GM12878 (cell line): ENCODE measurements at regions not wholly inside any gene's neighbourhood (a gene's known extent, or its start where the extent isn't known, plus 50 kb on each side); places are given as distances from the start of the nearest gene placed in this dataset.

Experiments used
- ATAC-seq: fragments of 200-7000 bp; cut with Tn5 transposase; 3 replicates; pipeline ENCODE4 v1.9.1; 2020; ENCODE audit warnings: mild to moderate bottlenecking, moderate library complexity
- BruUV-seq: library from RNA; stranded (reverse); fragments of 400-500 nt; replicated peaks from 2 replicates; lab custom pipeline; 2021; lab: Mats Ljungman, UMichigan
- CTCF ChIA-PET: fragments of 300-600 bp; sonication (Branson Sonifier 250); formaldehyde crosslinking; extraction: SDS; loops from one replicate; lab custom pipeline; 2021; ENCODE audit warnings: inconsistent platforms; lab: Yijun Ruan, JAX
- POLR2A ChIA-PET: fragments of 350-600 bp; formaldehyde crosslinking; extraction: SDS; loops from one replicate; lab custom pipeline; 2021; ENCODE audit warnings: inconsistent platforms; lab: Charles Lee
- RAD21 ChIA-PET: fragments of 300-600 bp; sonication (Branson Sonifier 250); formaldehyde crosslinking; loops from one replicate; lab custom pipeline; 2023; ENCODE audit warnings: antibody characterized with exemption; ENCODE audit not compliant: unreplicated experiment; lab: Charles Lee
- SMC1A ChIA-PET: fragments of 300-600 bp; sonication (Branson Sonifier 250); formaldehyde crosslinking; loops from one replicate; lab custom pipeline; 2023; ENCODE audit not compliant: unreplicated experiment, uncharacterized antibody; lab: Charles Lee
- DNase-seq: peaks from one replicate; pipeline ENCODE4 v3.0.0-alpha.2; 2011; ENCODE audit warnings: low read depth, low spot score
- FAIRE-seq: peaks from 3 replicates; lab custom pipeline; 2011; peaks lifted over from hg19 to GRCh38; lab: Jason Lieb, UNC
- H2AFZ ChIP-seq: 2 replicates; pipeline ENCODE4 v1.6.0; 2011; ENCODE audit warnings: low read depth, low read length, control low read depth; ENCODE audit not compliant: control insufficient read depth
- H3K27ac ChIP-seq: 2 replicates; pipeline ENCODE4 v1.5.1; 2011; ENCODE audit warnings: control low read depth; ENCODE audit not compliant: control insufficient read depth, insufficient read depth
- H3K27me3 ChIP-seq, 2 experiments: replicated peaks in 1 of 2; 2 replicates each; pipeline versions ENCODE4 v1.6.0 to v1.6.1; 2011; ENCODE audit warnings: low read length in 1 of 2; ENCODE audit not compliant: control insufficient read depth in 2 of 2, insufficient read depth in 2 of 2
- H3K36me3 ChIP-seq, 2 experiments: 2 replicates each; pipeline ENCODE4 v1.5.1; 2011; ENCODE audit warnings: low read length in 1 of 2; ENCODE audit not compliant: control insufficient read depth in 2 of 2, insufficient read depth in 2 of 2
- H3K4me1 ChIP-seq: 2 replicates; pipeline ENCODE4 v1.6.1; 2011; ENCODE audit warnings: mild to moderate bottlenecking, low read length, moderate library complexity, mixed read lengths; ENCODE audit not compliant: control insufficient read depth, insufficient read depth
- H3K4me2 ChIP-seq: 2 replicates; pipeline ENCODE4 v1.6.0; 2011; ENCODE audit warnings: control low read depth; ENCODE audit not compliant: control insufficient read depth, insufficient read depth
- H3K4me3 ChIP-seq: fragments of 200-600 bp; sonication (generic); 2 replicates; pipeline ENCODE4 v1.5.1; 2016
- H3K79me2 ChIP-seq: 2 replicates; pipeline ENCODE4 v1.6.0; 2011; ENCODE audit warnings: low read length; ENCODE audit not compliant: control insufficient read depth, insufficient read depth
- H3K9ac ChIP-seq: 2 replicates; pipeline ENCODE4 v1.8.0; 2011; ENCODE audit warnings: low read length, control low read depth, mixed read lengths; ENCODE audit not compliant: control insufficient read depth, insufficient read depth
- H3K9me3 ChIP-seq: replicated peaks from 3 replicates; pipeline ENCODE4 v1.5.1; 2011; ENCODE audit warnings: mild to moderate bottlenecking, low read length; ENCODE audit not compliant: control insufficient read depth, insufficient read depth
- H4K20me1 ChIP-seq: 2 replicates; pipeline ENCODE4 v1.6.0; 2011; ENCODE audit not compliant: control insufficient read depth, insufficient read depth
- ATF7 ChIP-seq: fragments of 450-650 bp; IDR thresholded peaks from 2 replicates; pipeline ENCODE4 v1.6.1; 2016; ENCODE audit warnings: low read depth, mild to moderate bottlenecking
- BACH1 ChIP-seq: fragments of 450-650 bp; IDR thresholded peaks from 2 replicates; pipeline ENCODE4 v1.6.1; 2017; ENCODE audit warnings: mild to moderate bottlenecking, borderline replicate concordance
- BCL11A ChIP-seq: IDR thresholded peaks from 2 replicates; pipeline ENCODE4 v1.6.1; 2011; ENCODE audit warnings: low read depth, low read length
- CEBPB ChIP-seq, 2 experiments: fragments of 150-350 bp in 1 of 2; IDR thresholded peaks; 2 replicates each; pipeline ENCODE4 v1.6.1; 2012 to 2014; ENCODE audit warnings: low read depth in 2 of 2, low read length in 2 of 2, borderline replicate concordance in 1 of 2, inconsistent platforms in 1 of 2
- EED ChIP-seq: sonication (generic); IDR thresholded peaks from 2 replicates; pipeline ENCODE4 v1.6.1; 2016; ENCODE audit warnings: antibody characterized with exemption, low read depth
- EZH2 ChIP-seq: IDR thresholded peaks from 2 replicates; pipeline ENCODE4 v1.6.1; 2012; ENCODE audit warnings: low read depth, mild to moderate bottlenecking, control low read depth, inconsistent platforms, low read length, borderline replicate concordance; ENCODE audit not compliant: control insufficient read depth
- FOXK2 ChIP-seq: fragments of 450-650 bp; IDR thresholded peaks from 2 replicates; pipeline ENCODE4 v1.6.1; 2017; ENCODE audit warnings: mild to moderate bottlenecking, moderate library complexity
- MEF2A ChIP-seq: IDR thresholded peaks from 2 replicates; pipeline ENCODE4 v1.6.1; 2011; ENCODE audit warnings: low read depth, mild to moderate bottlenecking, low read length, moderate library complexity; ENCODE audit not compliant: insufficient read depth
- STAT3 ChIP-seq: IDR thresholded peaks from 2 replicates; pipeline ENCODE4 v1.6.1; 2011; ENCODE audit warnings: low read depth, low read length, improper control_type of control experiment
- SUPT20H ChIP-seq: IDR thresholded peaks from 2 replicates; pipeline ENCODE4 v1.6.1; 2011; ENCODE audit warnings: low read depth, mild to moderate bottlenecking, low read length, moderate library complexity, borderline replicate concordance; ENCODE audit not compliant: control insufficient read depth
- TARDBP ChIP-seq: IDR thresholded peaks from 2 replicates; pipeline ENCODE4 v1.6.1; 2016; ENCODE audit warnings: borderline replicate concordance
- YBX1 ChIP-seq: fragments of 450-650 bp; IDR thresholded peaks from 2 replicates; pipeline ENCODE4 v1.6.1; 2016; ENCODE audit warnings: antibody characterized with exemption
- YY1 ChIP-seq: IDR thresholded peaks from 2 replicates; pipeline ENCODE4 v1.6.1; 2011; ENCODE audit warnings: low read depth, mild to moderate bottlenecking, low read length
- ZNF274 ChIP-seq: IDR thresholded peaks from one replicate; pipeline ENCODE4 v1.8.0; 2011; ENCODE audit not compliant: insufficient read length, insufficient read depth
- WGBS: methylation state at CpG from one replicate; pipeline ENCODE4 v1.1.6; 2016; ENCODE audit warnings: low lambda C conversion rate; ENCODE audit not compliant: insufficient replicate concordance, insufficient coverage; ENCODE audit errors: missing lambda C conversion rate; 5-methylcytosine and 5-hydroxymethylcytosine counted together
- in situ Hi-C: fragments of 300-500 bp; cut with MboI; formaldehyde crosslinking; loops from 9 replicates; pipeline ENCODE4 v1.14.3; 2018; ENCODE audit warnings: mixed read lengths
- intact Hi-C: fragments of 100-400 bp; cut with micrococcal nuclease; formaldehyde crosslinking; loops from one replicate; pipeline ENCODE4 v1.14.2; 2022; ENCODE audit not compliant: unreplicated experiment
- TF ChIP-seq, protein P1 (sequence below): fragments of 450-650 bp; IDR thresholded peaks from 2 replicates; pipeline ENCODE4 v1.6.1; 2017; ENCODE audit warnings: mild to moderate bottlenecking, moderate library complexity
- TF ChIP-seq, protein P2 (sequence below): IDR thresholded peaks from 2 replicates; pipeline ENCODE4 v1.6.1; 2012; ENCODE audit warnings: low read depth, low read length, improper control_type of control experiment

DNA sequence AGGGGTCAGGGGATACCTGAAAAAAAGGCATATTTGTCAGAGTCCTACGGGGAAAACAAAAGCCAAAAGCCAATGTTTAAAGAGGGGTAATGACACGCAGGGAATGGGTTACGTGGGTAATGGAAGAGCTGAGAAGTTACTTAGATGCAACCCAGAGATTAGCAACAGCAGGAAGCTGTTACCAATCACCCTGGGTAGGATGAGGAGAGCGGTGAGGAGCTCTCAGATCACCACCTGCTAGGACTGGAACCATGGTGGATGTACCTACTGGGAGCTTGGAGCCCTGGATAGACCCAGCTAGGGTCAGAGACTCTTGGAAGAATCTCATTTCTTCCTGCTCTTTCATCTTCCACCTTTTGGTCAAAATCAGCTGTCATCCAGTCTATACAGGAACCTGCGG, 51.2 kb upstream of the RNF24 start:
- Histone ChIP-seq H3K9ac (no peak overlapping the region), H3K4me3 (no peak overlapping the region), H3K79me2 (no peaks in the 10 kb centered on the region), H3K27me3 (no peaks in the 10 kb centered on the region), H4K20me1 (no peaks in the 10 kb centered on the region), H3K36me3 (no peaks in the 10 kb centered on the region), H3K4me2 (no peak overlapping the region), H3K27ac (no peak overlapping the region), H3K4me1 (no peaks in the 10 kb centered on the region), H2AFZ (no peak overlapping the region), H3K9me3 (no peaks in the 10 kb centered on the region; the same call in 2 of the 3 replicates)
- FAIRE-seq (no peak), DNase-seq (no peak), ATAC-seq (no peak)
- 39% methylated on average over 5 of the region's 5 CpGs for WGBS
- POLR2A ChIA-PET = interaction anchor here (0.6 kb wide), 1 partner anchor 40 kb away, joined by 5 read pairs; no protein-coding TSS in a partner anchor
- SMC1A ChIA-PET = interaction anchor here (0.7 kb wide), 1 partner anchor 57 kb away, joined by 3 read pairs; no protein-coding TSS in a partner anchor
- RAD21 ChIA-PET = no interaction called here
- no TSS peak for BruUV-seq
- intact Hi-C loops = no loop called here
- CTCF ChIA-PET = interaction anchor here (0.7 to 1.6 kb wide), 3 partner anchors 12 to 590 kb away, joined by 3 to 6 read pairs (median 3); no protein-coding TSS in a partner anchor
- no peak for TF ChIP-seq ATF7
- TF ChIP-seq YY1 = no peak
- TF ChIP-seq SUPT20H = no peak
- no peak for TF ChIP-seq MEF2A
- no peak for TF ChIP-seq EZH2
- TF ChIP-seq, protein P1, sequence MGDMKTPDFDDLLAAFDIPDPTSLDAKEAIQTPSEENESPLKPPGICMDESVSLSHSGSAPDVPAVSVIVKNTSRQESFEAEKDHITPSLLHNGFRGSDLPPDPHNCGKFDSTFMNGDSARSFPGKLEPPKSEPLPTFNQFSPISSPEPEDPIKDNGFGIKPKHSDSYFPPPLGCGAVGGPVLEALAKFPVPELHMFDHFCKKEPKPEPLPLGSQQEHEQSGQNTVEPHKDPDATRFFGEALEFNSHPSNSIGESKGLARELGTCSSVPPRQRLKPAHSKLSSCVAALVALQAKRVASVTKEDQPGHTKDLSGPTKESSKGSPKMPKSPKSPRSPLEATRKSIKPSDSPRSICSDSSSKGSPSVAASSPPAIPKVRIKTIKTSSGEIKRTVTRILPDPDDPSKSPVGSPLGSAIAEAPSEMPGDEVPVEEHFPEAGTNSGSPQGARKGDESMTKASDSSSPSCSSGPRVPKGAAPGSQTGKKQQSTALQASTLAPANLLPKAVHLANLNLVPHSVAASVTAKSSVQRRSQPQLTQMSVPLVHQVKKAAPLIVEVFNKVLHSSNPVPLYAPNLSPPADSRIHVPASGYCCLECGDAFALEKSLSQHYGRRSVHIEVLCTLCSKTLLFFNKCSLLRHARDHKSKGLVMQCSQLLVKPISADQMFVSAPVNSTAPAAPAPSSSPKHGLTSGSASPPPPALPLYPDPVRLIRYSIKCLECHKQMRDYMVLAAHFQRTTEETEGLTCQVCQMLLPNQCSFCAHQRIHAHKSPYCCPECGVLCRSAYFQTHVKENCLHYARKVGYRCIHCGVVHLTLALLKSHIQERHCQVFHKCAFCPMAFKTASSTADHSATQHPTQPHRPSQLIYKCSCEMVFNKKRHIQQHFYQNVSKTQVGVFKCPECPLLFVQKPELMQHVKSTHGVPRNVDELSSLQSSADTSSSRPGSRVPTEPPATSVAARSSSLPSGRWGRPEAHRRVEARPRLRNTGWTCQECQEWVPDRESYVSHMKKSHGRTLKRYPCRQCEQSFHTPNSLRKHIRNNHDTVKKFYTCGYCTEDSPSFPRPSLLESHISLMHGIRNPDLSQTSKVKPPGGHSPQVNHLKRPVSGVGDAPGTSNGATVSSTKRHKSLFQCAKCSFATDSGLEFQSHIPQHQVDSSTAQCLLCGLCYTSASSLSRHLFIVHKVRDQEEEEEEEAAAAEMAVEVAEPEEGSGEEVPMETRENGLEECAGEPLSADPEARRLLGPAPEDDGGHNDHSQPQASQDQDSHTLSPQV = no peak
- TF ChIP-seq BACH1 = no peak
- no peak for TF ChIP-seq ZNF274
- no peak for TF ChIP-seq CEBPB (IDR thresholded peaks at IDR 0.05; ENCODE audit: borderline replicate concordance in 1 of 2, low read depth in 2 of 2, low read length in 2 of 2)
- no peak for TF ChIP-seq YBX1
- TF ChIP-seq TARDBP = no peak
- TF ChIP-seq EED = no peak
- no peak for TF ChIP-seq FOXK2
- TF ChIP-seq, protein P2, sequence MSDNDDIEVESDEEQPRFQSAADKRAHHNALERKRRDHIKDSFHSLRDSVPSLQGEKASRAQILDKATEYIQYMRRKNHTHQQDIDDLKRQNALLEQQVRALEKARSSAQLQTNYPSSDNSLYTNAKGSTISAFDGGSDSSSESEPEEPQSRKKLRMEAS = no peak
- TF ChIP-seq BCL11A = no peak
- TF ChIP-seq STAT3 = no peak
- in situ Hi-C loops = no loop called here
